H9 (cell line): ENCODE measurements at regions not wholly inside any gene's neighbourhood (a gene's known extent, or its start where the extent isn't known, plus 50 kb on each side); places are given as distances from the start of the nearest gene placed in this dataset.

Experiments
- DNase-seq: peaks from one replicate; pipeline ENCODE4 v3.0.0-alpha.2; 2017
- H2AFZ ChIP-seq: one replicate; pipeline ENCODE4 v1.6.1; 2013; ENCODE audit warnings: mild to moderate bottlenecking, low read length, control low read depth, moderate library complexity
- H2AK5ac ChIP-seq: 2 replicates; pipeline ENCODE4 v1.6.1; 2013; ENCODE audit warnings: low read length, control low read depth, mixed read lengths; ENCODE audit not compliant: insufficient read length
- H2BK120ac ChIP-seq: one replicate; pipeline ENCODE4 v1.6.1; 2013; ENCODE audit warnings: low read depth, mild to moderate bottlenecking, low read length, control low read depth, inconsistent platforms; ENCODE audit not compliant: poor library complexity, severe bottlenecking
- H2BK12ac ChIP-seq: 2 replicates; pipeline ENCODE4 v1.6.1; 2013; ENCODE audit warnings: low read length, control low read depth, mixed read lengths, low read depth; ENCODE audit not compliant: insufficient read length
- H2BK15ac ChIP-seq: 2 replicates; pipeline ENCODE4 v1.6.1; 2013; ENCODE audit warnings: low read depth, low read length, control low read depth
- H2BK20ac ChIP-seq: one replicate; pipeline ENCODE4 v1.6.1; 2013; ENCODE audit warnings: low read depth, mild to moderate bottlenecking, low read length, control low read depth, inconsistent platforms; ENCODE audit not compliant: poor library complexity, severe bottlenecking
- H2BK5ac ChIP-seq: 2 replicates; pipeline ENCODE4 v1.6.1; 2013; ENCODE audit warnings: low read length, control low read depth, mixed read lengths; ENCODE audit not compliant: insufficient read length
- H3K14ac ChIP-seq: 2 replicates; pipeline ENCODE4 v1.6.1; 2013; ENCODE audit warnings: low read length, control low read depth; ENCODE audit not compliant: insufficient read depth
- H3K18ac ChIP-seq: 2 replicates; pipeline ENCODE4 v1.6.1; 2013; ENCODE audit warnings: low read depth, mild to moderate bottlenecking, mixed read lengths, low read length, control low read depth; ENCODE audit not compliant: insufficient read length
- H3K23ac ChIP-seq: 2 replicates; pipeline ENCODE4 v1.6.1; 2013; ENCODE audit warnings: low read length, control low read depth, mixed read lengths, low read depth; ENCODE audit not compliant: insufficient read length
- H3K23me2 ChIP-seq: 2 replicates; pipeline ENCODE4 v1.6.1; 2013; ENCODE audit warnings: low read depth, mild to moderate bottlenecking, mixed read lengths, low read length, control low read depth; ENCODE audit not compliant: insufficient read length, poor library complexity, severe bottlenecking
- H3K27ac ChIP-seq: 2 replicates; pipeline ENCODE4 v1.5.1; 2013; ENCODE audit warnings: low read length, control low read depth, mixed read lengths, low read depth; ENCODE audit not compliant: insufficient read length
- H3K27me3 ChIP-seq: 2 replicates; pipeline ENCODE4 v1.6.1; 2013; ENCODE audit warnings: low read length, control low read depth, inconsistent platforms; ENCODE audit not compliant: insufficient read depth
- H3K4ac ChIP-seq: 2 replicates; pipeline ENCODE4 v1.6.1; 2013; ENCODE audit warnings: low read depth, mild to moderate bottlenecking, control low read depth, inconsistent platforms, low read length, moderate library complexity
- H3K4me1 ChIP-seq: 2 replicates; pipeline ENCODE4 v1.6.1; 2013; ENCODE audit warnings: low read length, control low read depth, inconsistent platforms; ENCODE audit not compliant: insufficient read depth
- H3K4me2 ChIP-seq: 2 replicates; pipeline ENCODE4 v1.6.1; 2013; ENCODE audit warnings: low read length, control low read depth, mixed read lengths; ENCODE audit not compliant: insufficient read length, insufficient read depth
- H3K56ac ChIP-seq: 2 replicates; pipeline ENCODE4 v1.6.1; 2013; ENCODE audit warnings: low read depth, mild to moderate bottlenecking, mixed read lengths, low read length, control low read depth; ENCODE audit not compliant: insufficient read length
- H3K79me1 ChIP-seq: 2 replicates; pipeline ENCODE4 v1.6.1; 2013; ENCODE audit warnings: low read depth, mild to moderate bottlenecking, moderate library complexity, low read length, control low read depth, inconsistent platforms; ENCODE audit not compliant: insufficient read depth, poor library complexity, severe bottlenecking
- H3K79me2 ChIP-seq: 2 replicates; pipeline ENCODE4 v1.6.1; 2013; ENCODE audit warnings: low read length, control low read depth, inconsistent platforms; ENCODE audit not compliant: insufficient read depth
- H3K9ac ChIP-seq: 2 replicates; pipeline ENCODE4 v1.6.1; 2013; ENCODE audit warnings: low read length, control low read depth, mixed read lengths; ENCODE audit not compliant: insufficient read length; ENCODE audit errors: extremely low read depth
- H3K9me3 ChIP-seq: one replicate; pipeline ENCODE4 v1.6.1; 2013; ENCODE audit warnings: low read depth, low read length, inconsistent platforms; ENCODE audit not compliant: control insufficient read depth
- H3T11ph ChIP-seq: one replicate; pipeline ENCODE4 v1.6.1; 2013; ENCODE audit warnings: mild to moderate bottlenecking, low read length, control low read depth, inconsistent platforms
- H4K20me1 ChIP-seq: one replicate; pipeline ENCODE4 v1.6.1; 2013; ENCODE audit not compliant: control insufficient read depth, insufficient read length, insufficient read depth
- H4K5ac ChIP-seq: 2 replicates; pipeline ENCODE4 v1.6.1; 2013; ENCODE audit warnings: low read depth, mild to moderate bottlenecking, mixed read lengths, low read length, control low read depth; ENCODE audit not compliant: insufficient read length
- H4K8ac ChIP-seq: replicated peaks from 2 replicates; pipeline ENCODE4 v1.6.1; 2013; ENCODE audit warnings: low read length, control low read depth, mixed read lengths, low read depth; ENCODE audit not compliant: insufficient read length
- H4K91ac ChIP-seq: 2 replicates; pipeline ENCODE4 v1.6.1; 2013; ENCODE audit warnings: low read depth, mild to moderate bottlenecking, moderate library complexity, mixed read lengths, low read length, control low read depth; ENCODE audit not compliant: insufficient read length
- H3K27ac Mint-ChIP-seq, 3 experiments: 2 replicates in 2 of 3; 3 replicates in 1 of 3; pipeline ENCODE4 v1.8.0; 2020 to 2021; ENCODE audit warnings: mixed read lengths in 3 of 3, mild to moderate bottlenecking in 1 of 3, moderate library complexity in 1 of 3
- H3K27me3 Mint-ChIP-seq: 2 replicates; pipeline ENCODE4 v1.8.0; 2021; ENCODE audit warnings: low read depth, mild to moderate bottlenecking, moderate library complexity, mixed read lengths
- H3K36me3 Mint-ChIP-seq, 3 experiments: 2 replicates in 2 of 3; 3 replicates in 1 of 3; pipeline ENCODE4 v1.8.0; 2020 to 2021; ENCODE audit warnings: low read depth in 3 of 3, mixed read lengths in 3 of 3; ENCODE audit not compliant: insufficient read depth in 1 of 3
- H3K4me1 Mint-ChIP-seq, 2 experiments: 2 replicates each; pipeline ENCODE4 v1.8.0; 2020; ENCODE audit warnings: mixed read lengths in 2 of 2
- H3K4me3 Mint-ChIP-seq, 2 experiments: 2 replicates in 1 of 2; 3 replicates in 1 of 2; pipeline ENCODE4 v1.8.0; 2020 to 2021; ENCODE audit warnings: mild to moderate bottlenecking in 2 of 2, mixed read lengths in 2 of 2, moderate library complexity in 1 of 2
- H3K9me3 Mint-ChIP-seq, 2 experiments: 2 replicates in 1 of 2; 3 replicates in 1 of 2; pipeline ENCODE4 v1.8.0; 2020; ENCODE audit warnings: mild to moderate bottlenecking in 2 of 2, mixed read lengths in 2 of 2, moderate library complexity in 1 of 2
- CTCF ChIP-seq: fragments of 200-600 bp; sonication (generic); conservative IDR thresholded peaks from 3 replicates; pipeline ENCODE4 v1.8.0; 2021; ENCODE audit warnings: antibody characterized with exemption, mild to moderate bottlenecking
- WGBS: extraction: QIAGEN DNeasy Blood & Tissue Kit; methylation state at CpG from one replicate; pipeline ENCODE4 v1.1.7; 2013; ENCODE audit warnings: missing lambda C conversion rate, low lambda C conversion rate, mixed read lengths; ENCODE audit not compliant: insufficient read length; ENCODE audit errors: extremely low coverage; 5-methylcytosine and 5-hydroxymethylcytosine counted together

- Histone ChIP-seq H3K23me2 (no peaks in the 10 kb centered on the region), H3K9ac (no peak overlapping the region), H3K14ac (no peak overlapping the region), H2AK5ac (no peak overlapping the region), H2BK15ac (no peak overlapping the region), H3K9me3 (no peaks in the 10 kb centered on the region), H4K91ac (no peak overlapping the region), H3K23ac (no peak overlapping the region), H3K79me2 (no peaks in the 10 kb centered on the region), H2BK20ac (no peak overlapping the region), H3K4me2 (no peak overlapping the region), H2BK12ac (no peak overlapping the region), H2BK120ac (no peak overlapping the region), H3K4me1 (no peaks in the 10 kb centered on the region), H3K56ac (no peak overlapping the region), H3K27me3 (no peaks in the 10 kb centered on the region), H3K4ac (no peak overlapping the region), H3T11ph (no peak overlapping the region), H2AFZ (no peak overlapping the region), H2BK5ac (no peak overlapping the region), H4K8ac (no peak overlapping the region), H3K18ac (no peak overlapping the region), H4K5ac (no peak overlapping the region), H3K27ac (no peak overlapping the region), H4K20me1 (no peaks in the 10 kb centered on the region), H3K79me1 (no peaks in the 10 kb centered on the region)
- H3K27me3 Mint-ChIP-seq, result no peaks in the 10 kb centered on the region
- WGBS, result no CpG with 5 or more reads among the region's 2 CpGs
- peaks cover 2 to 8% of the 10 kb centered on the region in 2 experiments; a peak in 3 of 4 replicates for H3K4me1 Mint-ChIP-seq
- no peak overlapping the region for H3K27ac Mint-ChIP-seq
- no peaks in the 10 kb centered on the region for H3K9me3 Mint-ChIP-seq
- H3K36me3 Mint-ChIP-seq, result no peaks in the 10 kb centered on the region
- no peak for TF ChIP-seq CTCF
- DNase-seq, result no peak
- H3K4me3 Mint-ChIP-seq, result no peak overlapping the region
Measured at GRCh38 chr6:134537146-134537555, 219.2 kb upstream of the SGK1 start.
